Fibroblast of lung (primary cell): ENCODE measurements at regions not wholly inside any gene's neighbourhood (a gene's known extent, or its start where the extent isn't known, plus 50 kb on each side); places are given as distances from the start of the nearest gene placed in this dataset.
A peak's percentile ranks its signal among the peaks of the same experiment; 100 is the strongest.

Source experiments
- DNase-seq, 2 donors: peaks; one replicate each; pipeline versions ENCODE4 v3.0.0 to v3.0.0-alpha.2; 2010; ENCODE audit warnings: low read depth in 2 of 2
- H2AFZ ChIP-seq: 2 replicates; pipeline ENCODE4 v1.5.1; 2012; ENCODE audit warnings: low read length, control low read depth, inconsistent platforms
- H3K27ac ChIP-seq: 2 replicates; pipeline ENCODE4 v1.5.1; 2011; ENCODE audit warnings: low read length, control low read depth; ENCODE audit not compliant: insufficient read depth
- H3K27me3 ChIP-seq: 2 replicates; pipeline ENCODE4 v1.5.1; 2011; ENCODE audit warnings: mild to moderate bottlenecking, low read length; ENCODE audit not compliant: control insufficient read depth, insufficient read depth
- H3K36me3 ChIP-seq: 2 replicates; pipeline ENCODE4 v1.5.1; 2011; ENCODE audit warnings: low read length; ENCODE audit not compliant: control insufficient read depth, insufficient read depth
- H3K4me1 ChIP-seq: 2 replicates; pipeline ENCODE4 v1.5.1; 2011; ENCODE audit warnings: low read length; ENCODE audit not compliant: control insufficient read depth, insufficient read depth; ENCODE audit errors: extremely low read depth
- H3K4me2 ChIP-seq: 2 replicates; pipeline ENCODE4 v1.5.1; 2011; ENCODE audit warnings: low read length, control low read depth; ENCODE audit not compliant: insufficient read depth; ENCODE audit errors: extremely low read depth
- H3K4me3 ChIP-seq, 4 experiments: fragments of 200-600 bp in 1 of 4; sonication (generic) in 1 of 4; replicated peaks in 1 of 4; 2 replicates each; pipeline ENCODE4 v1.5.1; 2011 to 2016; ENCODE audit warnings: low read length in 4 of 4, low read depth in 3 of 4, mild to moderate bottlenecking in 3 of 4, control low read depth in 2 of 4, inconsistent platforms in 1 of 4, mixed read lengths in 1 of 4; ENCODE audit not compliant: insufficient read depth in 1 of 4; ENCODE audit errors: control extremely low read depth in 1 of 4
- H3K79me2 ChIP-seq: 2 replicates; pipeline ENCODE4 v1.5.1; 2012; ENCODE audit warnings: mild to moderate bottlenecking, low read length, inconsistent platforms; ENCODE audit not compliant: control insufficient read depth, insufficient read depth
- H3K9ac ChIP-seq: 2 replicates; pipeline ENCODE4 v1.5.1; 2011; ENCODE audit warnings: mild to moderate bottlenecking, low read length, control low read depth; ENCODE audit not compliant: insufficient read depth
- H3K9me3 ChIP-seq: 2 replicates; pipeline ENCODE4 v1.5.1; 2012; ENCODE audit warnings: low read depth, low read length; ENCODE audit not compliant: control insufficient read depth, insufficient read depth
- H4K20me1 ChIP-seq: 2 replicates; pipeline ENCODE4 v1.5.1; 2011; ENCODE audit warnings: low read length; ENCODE audit not compliant: control insufficient read depth, insufficient read depth; ENCODE audit errors: extremely low read depth
- EZH2 ChIP-seq: IDR thresholded peaks from 2 replicates; pipeline ENCODE4 v1.5.1; 2012; ENCODE audit warnings: low read length, control low read depth, mild to moderate bottlenecking; ENCODE audit errors: missing control alignments
- TF ChIP-seq, protein P1 (sequence below), 2 donors: IDR thresholded peaks in 1 of 2; conservative IDR thresholded peaks in 1 of 2; 1 replicate in 1 of 2; 2 replicates in 1 of 2; pipeline ENCODE4 v1.5.1; 2011 to 2012; ENCODE audit warnings: low read length in 2 of 2, control low read depth in 1 of 2, inconsistent platforms in 1 of 2, low read depth in 1 of 2, mild to moderate bottlenecking in 1 of 2

DNA sequence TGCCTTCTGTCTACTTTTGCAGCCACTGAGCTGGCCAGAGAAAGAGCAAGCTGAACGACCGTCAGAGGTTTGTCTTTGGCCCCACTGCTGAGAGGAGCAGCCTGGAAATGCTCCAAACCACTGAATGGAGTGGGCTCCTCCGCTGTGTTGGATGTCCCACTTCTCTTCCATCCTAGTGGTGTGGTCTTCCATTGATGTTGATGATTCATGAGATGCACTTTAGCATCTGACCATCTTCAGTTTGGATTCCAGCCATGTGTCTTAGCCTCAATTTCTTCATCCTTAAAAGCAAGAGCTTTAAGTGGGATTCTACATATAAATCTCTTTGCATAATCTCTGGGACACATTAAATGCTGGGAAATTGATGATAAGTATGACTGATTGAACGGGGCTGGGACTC, 276.9 kb downstream of the SIPA1L2 start:
- Histone ChIP-seq H3K79me2 (no peaks in the 10 kb centered on the region), H3K36me3 (no peaks in the 10 kb centered on the region), H3K4me3 (no peak overlapping the region), H4K20me1 (no peaks in the 10 kb centered on the region), H3K27ac (no peak overlapping the region), H3K27me3 (no peaks in the 10 kb centered on the region), H2AFZ (no peak overlapping the region), H3K9ac (no peak overlapping the region), H3K4me1 (no peaks in the 10 kb centered on the region), H3K9me3 (no peaks in the 10 kb centered on the region), H3K4me2 (no peak overlapping the region)
- TF ChIP-seq, protein P1, sequence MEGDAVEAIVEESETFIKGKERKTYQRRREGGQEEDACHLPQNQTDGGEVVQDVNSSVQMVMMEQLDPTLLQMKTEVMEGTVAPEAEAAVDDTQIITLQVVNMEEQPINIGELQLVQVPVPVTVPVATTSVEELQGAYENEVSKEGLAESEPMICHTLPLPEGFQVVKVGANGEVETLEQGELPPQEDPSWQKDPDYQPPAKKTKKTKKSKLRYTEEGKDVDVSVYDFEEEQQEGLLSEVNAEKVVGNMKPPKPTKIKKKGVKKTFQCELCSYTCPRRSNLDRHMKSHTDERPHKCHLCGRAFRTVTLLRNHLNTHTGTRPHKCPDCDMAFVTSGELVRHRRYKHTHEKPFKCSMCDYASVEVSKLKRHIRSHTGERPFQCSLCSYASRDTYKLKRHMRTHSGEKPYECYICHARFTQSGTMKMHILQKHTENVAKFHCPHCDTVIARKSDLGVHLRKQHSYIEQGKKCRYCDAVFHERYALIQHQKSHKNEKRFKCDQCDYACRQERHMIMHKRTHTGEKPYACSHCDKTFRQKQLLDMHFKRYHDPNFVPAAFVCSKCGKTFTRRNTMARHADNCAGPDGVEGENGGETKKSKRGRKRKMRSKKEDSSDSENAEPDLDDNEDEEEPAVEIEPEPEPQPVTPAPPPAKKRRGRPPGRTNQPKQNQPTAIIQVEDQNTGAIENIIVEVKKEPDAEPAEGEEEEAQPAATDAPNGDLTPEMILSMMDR (conservative IDR thresholded peaks at IDR 0.05 in 1 of 2, IDR thresholded peaks at IDR 0.05 in 1 of 2; ENCODE audit: low read depth in 1 of 2, low read length in 2 of 2): no peak
- no peak for TF ChIP-seq EZH2
- peak in 1 of 2 donors; percentile 44 for DNase-seq

DNA sequence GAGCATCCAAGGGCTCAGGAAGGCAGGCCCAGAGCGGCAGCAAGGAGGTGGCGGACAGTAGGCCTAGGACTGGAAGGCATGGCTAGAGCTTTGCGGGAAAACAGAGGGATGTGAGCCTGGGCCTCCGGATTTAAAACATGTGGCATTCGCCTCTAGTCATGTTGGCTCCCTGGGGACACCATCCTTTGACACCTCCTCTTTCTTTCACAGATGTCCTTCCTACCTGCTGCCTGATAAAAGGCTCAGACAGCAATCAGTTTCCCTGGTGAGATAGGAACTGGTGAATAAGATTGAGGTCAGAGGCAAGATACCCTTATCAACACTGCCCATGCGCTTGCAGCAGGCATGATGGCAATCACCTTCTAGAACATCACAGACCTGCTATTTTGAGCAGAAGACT, 277.6 kb downstream of the SIPA1L2 start:
- H3K79me2 ChIP-seq: no peaks in the 10 kb centered on the region
- H3K9ac ChIP-seq: no peak overlapping the region
- no peak overlapping the region for H3K27ac ChIP-seq
- H3K9me3 ChIP-seq: no peaks in the 10 kb centered on the region
- no peaks in the 10 kb centered on the region for H4K20me1 ChIP-seq
- H3K4me2 ChIP-seq: no peak overlapping the region
- H2AFZ ChIP-seq: no peak overlapping the region
- H3K4me3 ChIP-seq: no peak overlapping the region
- TF ChIP-seq, protein P1 (conservative IDR thresholded peaks at IDR 0.05 in 1 of 2, IDR thresholded peaks at IDR 0.05 in 1 of 2; ENCODE audit: low read depth in 1 of 2, low read length in 2 of 2): no peak
- no peak for TF ChIP-seq EZH2
- no peaks in the 10 kb centered on the region for H3K36me3 ChIP-seq
- no peaks in the 10 kb centered on the region for H3K27me3 ChIP-seq
- DNase-seq: no peak
- no peaks in the 10 kb centered on the region for H3K4me1 ChIP-seq

DNA sequence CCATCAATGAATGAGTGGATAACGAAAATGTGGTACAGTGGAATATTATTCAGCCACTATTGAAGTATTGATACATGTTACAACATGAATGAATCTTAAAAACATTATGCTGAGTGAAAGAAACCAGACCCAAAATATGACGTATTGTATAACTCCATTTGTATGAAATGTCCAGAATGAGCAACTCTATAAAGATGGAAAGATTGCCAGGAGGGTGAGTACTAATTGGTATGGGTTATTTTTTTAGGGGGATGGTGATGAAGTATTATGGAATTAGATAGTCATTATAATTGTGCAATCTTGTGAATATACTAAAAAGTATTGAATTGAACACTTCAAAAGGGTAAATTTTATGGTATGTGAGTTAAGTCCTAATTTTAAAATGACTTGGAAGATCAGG, 278.6 kb downstream of the SIPA1L2 start:
- Histone ChIP-seq H3K9ac (no peak overlapping the region), H2AFZ (no peak overlapping the region), H4K20me1 (no peaks in the 10 kb centered on the region), H3K9me3 (no peaks in the 10 kb centered on the region), H3K27ac (no peak overlapping the region), H3K4me2 (no peak overlapping the region), H3K27me3 (no peaks in the 10 kb centered on the region), H3K4me3 (no peak overlapping the region), H3K4me1 (no peaks in the 10 kb centered on the region), H3K79me2 (no peaks in the 10 kb centered on the region), H3K36me3 (no peaks in the 10 kb centered on the region)
- no peak for TF ChIP-seq EZH2
- TF ChIP-seq, protein P1 (conservative IDR thresholded peaks at IDR 0.05 in 1 of 2, IDR thresholded peaks at IDR 0.05 in 1 of 2; ENCODE audit: low read depth in 1 of 2, low read length in 2 of 2): no peak
- no peak for DNase-seq
